ENCODE measurements at regions not wholly inside any gene's neighbourhood (a gene's known extent, or its start where the extent isn't known, plus 50 kb on each side); places are given as distances from the start of the nearest gene placed in this dataset.
"Not testable (repeated sequence)": the region's sequence is repeated elsewhere in the genome, so short reads cannot be mapped to it uniquely, and the experiment has no call there.

DNA sequence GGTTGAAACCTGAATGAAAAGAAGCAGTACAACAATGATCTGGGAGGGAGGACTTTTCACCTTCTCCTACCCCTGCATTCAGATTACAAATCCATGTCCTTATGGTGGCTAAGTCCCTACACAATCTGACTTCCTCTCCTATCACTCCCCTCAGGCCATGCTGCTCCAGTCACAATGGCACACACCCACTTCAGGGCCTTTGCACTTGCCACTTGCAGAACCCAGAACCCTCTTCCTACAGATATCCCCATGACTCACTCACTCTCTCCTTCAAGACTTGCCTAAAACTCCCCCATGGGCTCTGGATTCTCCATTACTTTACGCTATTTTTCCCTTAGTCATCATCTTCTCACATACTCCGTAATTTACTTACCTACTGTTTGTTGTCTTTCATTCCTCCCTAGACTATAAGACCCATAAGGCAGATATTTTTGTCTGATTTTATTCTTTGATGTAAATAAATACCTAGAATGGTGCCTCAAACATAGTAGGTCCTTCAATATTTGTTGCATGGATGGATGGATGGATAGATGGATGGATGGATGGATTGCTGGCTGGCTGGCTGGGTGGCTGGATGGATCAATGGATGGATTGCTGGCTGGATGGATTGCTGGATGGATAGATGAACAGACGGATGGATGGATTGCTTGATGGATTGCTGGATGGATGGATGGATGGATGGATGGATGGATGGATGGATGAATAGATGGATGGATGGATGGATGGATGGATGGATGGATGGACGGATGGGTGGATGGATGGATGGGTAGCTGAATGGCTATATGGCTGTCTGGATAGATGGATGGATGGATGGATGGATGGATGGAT is 94.7 kb upstream of the NAV2 start:
- no peaks in the 10 kb centered on the region for H3K9me3 ChIP-seq
- no peak for TF ChIP-seq CTCF (IDR thresholded peaks at IDR 0.05; ENCODE audit: insufficient read depth in 1 of 2, low read depth in 1 of 2, low read length in 1 of 2, severe bottlenecking in 1 of 2, unreplicated experiment in 1 of 2)
- no peak for DNase-seq
- no peaks in the 10 kb centered on the region for H3K4me1 ChIP-seq
- H3K36me3 ChIP-seq (ENCODE audit: control insufficient read depth, insufficient read depth, low read length) = no peaks in the 10 kb centered on the region
- BruUV-seq (replicated peaks) = no TSS peak
- ChIA-PET POLR2A (no interaction called here), CTCF (no interaction called here)
- no peak overlapping the region for H3K4me3 Mint-ChIP-seq (ENCODE audit: unreplicated experiment)
- H3K36me3 Mint-ChIP-seq (ENCODE audit: insufficient read depth, unreplicated experiment) = no peaks in the 10 kb centered on the region
- peaks cover 2% of the 10 kb centered on the region for H3K9me3 Mint-ChIP-seq (ENCODE audit: unreplicated experiment)
- H3K27ac Mint-ChIP-seq (ENCODE audit: unreplicated experiment) = no peak overlapping the region
- intact Hi-C loops (cut with micrococcal nuclease; ENCODE audit: unreplicated experiment) = no loop called here
- H3K27me3 Mint-ChIP-seq (ENCODE audit: insufficient read depth, unreplicated experiment) = peaks cover 8% of the 10 kb centered on the region
- no peak overlapping the region for H3K4me3 ChIP-seq (ENCODE audit: low read depth, low read length)
- no peaks in the 10 kb centered on the region for H3K27me3 ChIP-seq (replicated peaks; ENCODE audit: control insufficient read depth, insufficient read depth, low read length)
- H3K4me1 Mint-ChIP-seq (ENCODE audit: low read depth, unreplicated experiment) = no peaks in the 10 kb centered on the region

GRCh38 chr11:19615341-19616183 is 97.1 kb upstream of the NAV2 start:
- Mint-ChIP-seq H3K9me3 (ENCODE audit: unreplicated experiment) (peaks cover 14% of the 10 kb centered on the region), H3K27me3 (ENCODE audit: insufficient read depth, unreplicated experiment) (peaks cover 1% of the 10 kb centered on the region), H3K4me3 (ENCODE audit: unreplicated experiment) (no peak overlapping the region), H3K36me3 (ENCODE audit: insufficient read depth, unreplicated experiment) (no peaks in the 10 kb centered on the region), H3K4me1 (ENCODE audit: low read depth, unreplicated experiment) (no peaks in the 10 kb centered on the region), H3K27ac (ENCODE audit: unreplicated experiment) (no peak overlapping the region)
- DNase-seq = no peak
- H3K27me3 ChIP-seq (replicated peaks; ENCODE audit: control insufficient read depth, insufficient read depth, low read length) = no peaks in the 10 kb centered on the region
- no peak overlapping the region for H3K4me3 ChIP-seq (ENCODE audit: low read depth, low read length)
- BruUV-seq (replicated peaks) = no TSS peak
- intact Hi-C loops (cut with micrococcal nuclease; ENCODE audit: unreplicated experiment) = no loop called here
- 0 out of 2 replicates have a peak, but pooled peaks cover 5% of the 10 kb centered on the region for H3K9me3 ChIP-seq
- no peak for TF ChIP-seq CTCF (IDR thresholded peaks at IDR 0.05; ENCODE audit: insufficient read depth in 1 of 2, low read depth in 1 of 2, low read length in 1 of 2, severe bottlenecking in 1 of 2, unreplicated experiment in 1 of 2)
- H3K36me3 ChIP-seq (ENCODE audit: control insufficient read depth, insufficient read depth, low read length) = no peaks in the 10 kb centered on the region
- ChIA-PET POLR2A (no interaction called here), CTCF (no interaction called here)
- H3K4me1 ChIP-seq = no peaks in the 10 kb centered on the region

- H3K4me1 ChIP-seq = no peaks in the 10 kb centered on the region
- no peak overlapping the region for H3K4me3 ChIP-seq (ENCODE audit: low read depth, low read length)
- CTCF ChIA-PET = no interaction called here
- no peak for TF ChIP-seq CTCF (IDR thresholded peaks at IDR 0.05; ENCODE audit: insufficient read depth in 1 of 2, low read depth in 1 of 2, low read length in 1 of 2, severe bottlenecking in 1 of 2, unreplicated experiment in 1 of 2)
- no peaks in the 10 kb centered on the region for H3K27me3 ChIP-seq (replicated peaks; ENCODE audit: control insufficient read depth, insufficient read depth, low read length)
- Mint-ChIP-seq H3K9me3 (ENCODE audit: unreplicated experiment) (peaks cover 20% of the 10 kb centered on the region), H3K4me3 (ENCODE audit: unreplicated experiment) (no peak overlapping the region), H3K36me3 (ENCODE audit: insufficient read depth, unreplicated experiment) (no peaks in the 10 kb centered on the region), H3K4me1 (ENCODE audit: low read depth, unreplicated experiment) (no peaks in the 10 kb centered on the region), H3K27me3 (ENCODE audit: insufficient read depth, unreplicated experiment) (peaks cover 4% of the 10 kb centered on the region), H3K27ac (ENCODE audit: unreplicated experiment) (no peak overlapping the region)
- H3K36me3 ChIP-seq (ENCODE audit: control insufficient read depth, insufficient read depth, low read length) = no peaks in the 10 kb centered on the region
- no peak for DNase-seq
- no TSS peak for BruUV-seq (replicated peaks)
- H3K9me3 ChIP-seq = 0 out of 2 replicates have a peak, but pooled peaks cover 5% of the 10 kb centered on the region
- intact Hi-C loops (cut with micrococcal nuclease; ENCODE audit: unreplicated experiment) = no loop called here
- POLR2A ChIA-PET = interaction anchor here (0.5 kb wide), 1 partner anchor 28 kb away, joined by 4 read pairs; no protein-coding TSS in a partner anchor
Measured at GRCh38 chr11:19614370-19614940, 98.2 kb upstream of the NAV2 start.

DNA sequence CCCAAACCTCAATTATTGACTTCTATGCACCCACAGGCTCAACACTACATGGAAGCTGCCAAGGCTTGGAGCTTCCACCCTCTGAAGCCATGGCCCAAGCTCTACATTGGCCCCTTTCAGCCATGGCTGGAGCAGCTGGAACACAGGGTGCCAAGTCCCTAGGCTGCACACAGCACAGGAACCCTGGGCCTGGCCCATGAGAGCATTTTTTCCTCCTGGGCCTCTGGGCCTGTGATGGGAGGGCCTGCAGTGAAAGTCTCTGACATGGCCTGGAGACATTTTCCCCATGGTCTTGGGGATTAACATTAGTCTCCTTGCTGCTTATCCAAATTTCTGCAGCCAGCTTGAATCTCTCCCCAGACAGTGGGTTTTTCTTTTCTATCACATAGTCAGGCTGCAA is 100.6 kb upstream of the NAV2 start:
- DNase-seq; H3K36me3 Mint-ChIP-seq (ENCODE audit: insufficient read depth, unreplicated experiment); H3K27ac Mint-ChIP-seq (ENCODE audit: unreplicated experiment); intact Hi-C loops (cut with micrococcal nuclease; ENCODE audit: unreplicated experiment); H3K36me3 ChIP-seq (ENCODE audit: control insufficient read depth, insufficient read depth, low read length); H3K27me3 ChIP-seq (replicated peaks; ENCODE audit: control insufficient read depth, insufficient read depth, low read length); BruUV-seq (replicated peaks); POLR2A ChIA-PET; H3K4me3 ChIP-seq (ENCODE audit: low read depth, low read length); H3K4me1 Mint-ChIP-seq (ENCODE audit: low read depth, unreplicated experiment); H3K9me3 ChIP-seq; CTCF ChIA-PET; H3K4me1 ChIP-seq; H3K4me3 Mint-ChIP-seq (ENCODE audit: unreplicated experiment): not testable (repeated sequence)
- peaks cover 11% of the 10 kb centered on the region for H3K27me3 Mint-ChIP-seq (ENCODE audit: insufficient read depth, unreplicated experiment)
- peaks cover 20% of the 10 kb centered on the region for H3K9me3 Mint-ChIP-seq (ENCODE audit: unreplicated experiment)

All from Caco-2 (cell line).